ENCODE measurements at regions not wholly inside any gene's neighbourhood (a gene's known extent, or its start where the extent isn't known, plus 50 kb on each side); places are given as distances from the start of the nearest gene placed in this dataset.

DNA sequence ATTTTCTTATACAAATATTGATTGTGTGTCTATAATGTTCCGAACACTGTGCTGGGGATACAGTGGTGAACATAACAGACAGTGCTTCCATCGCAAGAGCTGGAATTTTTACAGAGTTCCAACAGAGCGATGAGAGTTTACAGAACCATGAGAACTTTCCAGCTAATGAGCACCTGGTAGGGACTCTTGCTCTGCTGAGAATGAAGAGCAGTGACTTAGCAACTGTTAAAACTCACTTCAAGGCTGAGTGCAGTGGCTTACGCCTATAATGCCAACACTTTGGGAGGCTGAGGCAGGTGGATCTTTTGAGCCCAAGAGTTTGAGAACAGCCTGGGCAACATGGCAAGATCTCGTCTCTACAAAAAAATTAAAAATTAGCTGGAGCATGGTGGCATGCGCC is 113.8 kb upstream of the DIO2 start:
- no peak for TF ChIP-seq POLR2A (IDR thresholded peaks at IDR 0.05)
- TF ChIP-seq, protein P1, sequence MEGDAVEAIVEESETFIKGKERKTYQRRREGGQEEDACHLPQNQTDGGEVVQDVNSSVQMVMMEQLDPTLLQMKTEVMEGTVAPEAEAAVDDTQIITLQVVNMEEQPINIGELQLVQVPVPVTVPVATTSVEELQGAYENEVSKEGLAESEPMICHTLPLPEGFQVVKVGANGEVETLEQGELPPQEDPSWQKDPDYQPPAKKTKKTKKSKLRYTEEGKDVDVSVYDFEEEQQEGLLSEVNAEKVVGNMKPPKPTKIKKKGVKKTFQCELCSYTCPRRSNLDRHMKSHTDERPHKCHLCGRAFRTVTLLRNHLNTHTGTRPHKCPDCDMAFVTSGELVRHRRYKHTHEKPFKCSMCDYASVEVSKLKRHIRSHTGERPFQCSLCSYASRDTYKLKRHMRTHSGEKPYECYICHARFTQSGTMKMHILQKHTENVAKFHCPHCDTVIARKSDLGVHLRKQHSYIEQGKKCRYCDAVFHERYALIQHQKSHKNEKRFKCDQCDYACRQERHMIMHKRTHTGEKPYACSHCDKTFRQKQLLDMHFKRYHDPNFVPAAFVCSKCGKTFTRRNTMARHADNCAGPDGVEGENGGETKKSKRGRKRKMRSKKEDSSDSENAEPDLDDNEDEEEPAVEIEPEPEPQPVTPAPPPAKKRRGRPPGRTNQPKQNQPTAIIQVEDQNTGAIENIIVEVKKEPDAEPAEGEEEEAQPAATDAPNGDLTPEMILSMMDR (IDR thresholded peaks at IDR 0.05), result no peak

All from stomach (tissue), 4 donors.